NCI-H2081 (cell line): ENCODE measurements at regions not wholly inside any gene's neighbourhood (a gene's known extent, or its start where the extent isn't known, plus 50 kb on each side); places are given as distances from the start of the nearest gene placed in this dataset.
"Not testable (repeated sequence)": the region's sequence is repeated elsewhere in the genome, so short reads cannot be mapped to it uniquely, and the experiment has no call there.

Experiments
- DNase-seq, 2 experiments: peaks; one replicate each; lab custom pipeline; 2025; lab: John Stamatoyannopoulos, UW

GRCh38 chr10:108338146-108338545 lies 1173.6 kb upstream of the SORCS1 start:
- no peak for DNase-seq

GRCh38 chr10:108336836-108337235 lies 1172.3 kb upstream of the SORCS1 start:
- no peak for DNase-seq

- DNase-seq: no peak
These were observed 1163.2 kb upstream of the SORCS1 start for GRCh38 chr10:108327706-108328105.

- DNase-seq: no peak
These were observed 1158.8 kb upstream of the SORCS1 start for GRCh38 chr10:108323274-108323798.

- no peak for DNase-seq
These were observed 1155.1 kb upstream of the SORCS1 start for GRCh38 chr10:108319434-108320222.

GRCh38 chr10:108315636-108316035 lies 1151.1 kb upstream of the SORCS1 start:
- DNase-seq: not testable (repeated sequence)

GRCh38 chr10:108307925-108308312 lies 1143.4 kb upstream of the SORCS1 start:
- DNase-seq: no peak

GRCh38 chr10:108307250-108307924 lies 1142.9 kb upstream of the SORCS1 start:
- DNase-seq: no peak

GRCh38 chr10:108303149-108303548 lies 1138.6 kb upstream of the SORCS1 start:
- no peak for DNase-seq

- DNase-seq: no peak
These were observed 1136.5 kb upstream of the SORCS1 start for GRCh38 chr10:108301002-108301401.

- DNase-seq: no peak
These were observed 1126.3 kb upstream of the SORCS1 start for GRCh38 chr10:108290823-108291222.

GRCh38 chr10:108275895-108276685 lies 1111.6 kb upstream of the SORCS1 start:
- DNase-seq: no peak

GRCh38 chr10:108260383-108260906 lies 1095.9 kb upstream of the SORCS1 start:
- DNase-seq: no peak

GRCh38 chr10:108254089-108254488 lies 1089.6 kb upstream of the SORCS1 start:
- no peak for DNase-seq

GRCh38 chr10:108252771-108253170 lies 1088.3 kb upstream of the SORCS1 start:
- no peak for DNase-seq

- DNase-seq: no peak
These were observed 1086.6 kb upstream of the SORCS1 start for GRCh38 chr10:108250936-108251620.

GRCh38 chr10:108249940-108250339 lies 1085.4 kb upstream of the SORCS1 start:
- DNase-seq: no peak

GRCh38 chr10:108244443-108245228 lies 1080.1 kb upstream of the SORCS1 start:
- DNase-seq: no peak

- no peak for DNase-seq
These were observed 1076.7 kb upstream of the SORCS1 start for GRCh38 chr10:108241166-108241565.

- DNase-seq: no peak
These were observed 1073.8 kb upstream of the SORCS1 start for GRCh38 chr10:108238261-108238660.
